ENCODE measurements at regions not wholly inside any gene's neighbourhood (a gene's known extent, or its start where the extent isn't known, plus 50 kb on each side); places are given as distances from the start of the nearest gene placed in this dataset.

DNA sequence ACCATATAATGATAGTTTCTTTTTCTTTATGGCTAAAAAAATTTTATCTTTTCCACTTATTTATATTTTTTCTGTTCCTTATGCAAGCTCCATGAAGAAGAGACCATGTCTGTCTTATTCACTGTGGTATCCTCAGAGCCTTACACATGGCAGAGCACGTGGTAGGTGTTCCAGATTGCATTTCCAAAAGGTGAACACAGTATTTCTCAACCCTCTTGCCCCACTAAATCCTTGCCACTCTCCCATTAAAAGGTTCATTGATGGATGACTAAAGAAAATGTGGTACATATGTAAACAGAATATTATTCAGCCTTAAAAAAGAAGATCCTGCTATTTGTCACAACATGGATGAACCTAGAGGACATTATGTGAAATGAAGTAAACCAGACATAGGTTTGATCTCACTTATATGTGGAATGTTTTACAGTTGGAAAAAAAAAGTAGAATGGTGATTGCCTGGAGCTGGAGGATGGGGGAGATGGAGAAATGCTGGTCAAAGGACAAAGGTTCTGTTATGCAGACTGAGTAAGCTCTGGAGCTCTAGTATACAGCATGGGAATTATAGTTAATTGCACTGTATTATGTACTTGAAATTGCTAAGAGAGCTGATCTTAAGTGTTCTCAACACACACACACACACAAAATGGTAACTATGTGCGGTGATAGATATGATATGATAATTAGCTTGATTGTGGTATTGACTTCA, 266.7 kb downstream of the CNTN3 start:
- no peak for DNase-seq (ENCODE audit: low spot score)

GRCh38 chr3:74346896-74347295, 267.6 kb downstream of the CNTN3 start:
- no peak for DNase-seq (ENCODE audit: low spot score)

GRCh38 chr3:74345701-74346100, 268.8 kb downstream of the CNTN3 start:
- no peak for DNase-seq (ENCODE audit: low spot score)

- no peak for DNase-seq (ENCODE audit: low spot score)
Observed at GRCh38 chr3:74344865-74345440, 269.5 kb downstream of the CNTN3 start.

- no peak for DNase-seq (ENCODE audit: low spot score)
Observed at GRCh38 chr3:74343391-74343790, 271.1 kb downstream of the CNTN3 start.

- DNase-seq (ENCODE audit: low spot score): no peak
Observed at GRCh38 chr3:74338998-74339397, 275.5 kb downstream of the CNTN3 start.

DNA sequence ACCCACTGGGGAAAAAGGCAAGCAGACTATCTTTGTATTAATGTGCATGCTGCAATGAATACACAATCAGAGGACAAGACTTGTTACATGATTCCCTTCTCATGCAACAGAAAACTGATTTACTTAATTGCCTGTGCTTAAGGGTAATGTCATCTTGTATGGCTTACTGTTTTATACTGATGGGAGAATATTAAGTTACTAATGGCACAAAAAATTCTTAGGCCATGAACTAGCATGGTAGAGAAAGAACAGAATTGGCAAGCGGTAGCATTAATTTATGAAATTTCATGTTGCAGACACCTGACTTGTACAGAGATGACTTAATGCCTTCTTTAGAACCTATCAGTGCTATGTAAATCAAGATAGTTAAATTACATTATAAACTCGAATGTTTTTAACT, 282.3 kb downstream of the CNTN3 start:
- DNase-seq (ENCODE audit: low spot score): no peak

GRCh38 chr3:74331711-74332110, 282.7 kb downstream of the CNTN3 start:
- DNase-seq (ENCODE audit: low spot score): no peak

DNA sequence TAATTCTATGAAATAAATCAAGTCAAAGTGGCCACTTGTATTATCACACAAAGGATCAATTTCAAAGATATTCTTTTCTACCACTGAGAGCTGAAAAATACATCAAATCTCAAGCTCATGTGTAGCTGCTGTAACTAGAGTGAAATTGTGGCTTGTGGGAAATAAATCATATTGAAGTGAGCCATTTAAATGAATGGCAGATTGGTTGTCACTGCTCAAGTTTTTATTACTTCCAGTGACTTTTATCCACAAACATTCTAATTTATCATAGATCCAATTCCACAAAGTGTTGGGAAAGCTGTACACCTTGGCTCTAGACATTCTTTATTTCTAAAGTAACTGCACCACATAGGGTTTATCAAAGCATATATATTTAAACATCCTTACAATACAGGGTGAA, 285.4 kb downstream of the CNTN3 start:
- DNase-seq (ENCODE audit: low spot score): no peak

GRCh38 chr3:74328435-74328834, 286.0 kb downstream of the CNTN3 start:
- no peak for DNase-seq (ENCODE audit: low spot score)

DNA sequence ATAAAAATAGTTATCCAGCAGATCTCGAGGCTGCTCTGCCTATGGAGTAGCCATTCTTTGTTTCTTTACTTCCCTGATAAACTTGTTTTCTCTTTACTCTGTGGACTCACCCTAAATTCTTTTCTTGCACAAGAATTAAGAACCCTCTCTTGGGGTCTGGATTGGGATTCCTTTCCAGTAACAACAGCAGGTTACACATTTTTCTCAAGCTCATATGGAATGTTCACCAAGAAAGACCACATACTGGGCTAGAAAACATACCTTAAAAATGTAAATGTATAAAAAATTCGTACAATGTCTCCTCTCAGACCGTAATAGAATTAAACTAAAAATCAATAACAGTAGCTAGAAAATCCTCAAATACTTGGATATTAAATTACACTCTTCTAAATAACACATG, 299.2 kb downstream of the CNTN3 start:
- no peak for DNase-seq (ENCODE audit: low spot score)

DNA sequence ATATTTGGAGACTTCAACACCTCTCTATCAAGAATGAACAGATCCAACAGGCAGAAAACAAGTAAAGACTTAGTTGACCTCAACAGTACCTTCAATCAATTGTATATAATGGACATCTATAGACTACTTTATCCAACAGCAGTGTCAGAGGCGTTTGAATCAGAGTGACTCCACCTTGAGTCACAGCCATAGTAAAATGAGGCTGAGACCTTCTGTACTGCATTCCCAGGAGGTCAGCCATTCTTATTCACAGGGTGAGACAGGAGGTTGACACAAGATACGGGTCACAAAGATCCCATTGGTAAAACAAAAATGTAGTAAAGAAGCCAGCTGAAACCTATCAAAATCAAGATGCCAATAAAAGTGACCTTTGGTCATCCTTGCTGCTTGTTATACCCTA, 299.8 kb downstream of the CNTN3 start:
- DNase-seq (ENCODE audit: low spot score): no peak

DNA sequence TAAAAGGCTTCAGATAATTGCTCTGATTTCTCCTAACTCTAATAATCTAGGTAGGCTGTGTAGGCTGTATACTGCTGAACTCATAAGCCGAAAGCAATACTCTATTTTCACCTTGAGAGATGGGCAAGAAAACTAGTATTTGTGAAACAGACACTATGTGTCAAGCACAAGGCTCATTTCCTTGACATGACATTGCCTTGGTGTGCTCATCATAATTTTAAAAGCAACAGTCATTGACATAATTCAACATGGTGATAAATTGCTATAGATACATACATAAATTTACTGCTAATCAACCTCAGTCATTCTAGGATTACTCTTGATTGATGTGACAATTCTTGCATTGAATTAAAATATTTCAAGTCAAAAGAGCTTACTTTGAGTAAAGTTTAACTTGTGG, 304.7 kb downstream of the CNTN3 start:
- no peak for DNase-seq (ENCODE audit: low spot score)

- no peak for DNase-seq (ENCODE audit: low spot score)
Observed at GRCh38 chr3:74304424-74304823, 310.0 kb downstream of the CNTN3 start.

DNA sequence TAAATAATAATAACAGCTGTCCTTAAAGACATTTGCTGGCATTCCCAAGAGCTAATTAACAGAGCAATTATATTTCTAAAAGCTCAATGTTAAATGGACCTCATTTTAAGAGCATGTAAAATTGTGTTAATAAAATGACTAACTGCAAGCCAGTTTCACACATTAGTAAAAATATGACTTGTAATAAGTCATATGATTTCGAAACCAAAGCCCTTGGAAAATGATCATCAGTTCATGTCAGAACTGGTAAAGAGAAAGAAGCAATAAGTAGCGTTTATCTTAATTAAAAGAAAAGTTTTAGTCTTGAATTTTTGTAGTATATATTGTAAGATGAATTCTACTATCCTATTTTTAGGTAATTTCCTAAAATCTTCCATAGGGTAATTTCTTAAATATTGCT, 310.7 kb downstream of the CNTN3 start:
- no peak for DNase-seq (ENCODE audit: low spot score)

DNA sequence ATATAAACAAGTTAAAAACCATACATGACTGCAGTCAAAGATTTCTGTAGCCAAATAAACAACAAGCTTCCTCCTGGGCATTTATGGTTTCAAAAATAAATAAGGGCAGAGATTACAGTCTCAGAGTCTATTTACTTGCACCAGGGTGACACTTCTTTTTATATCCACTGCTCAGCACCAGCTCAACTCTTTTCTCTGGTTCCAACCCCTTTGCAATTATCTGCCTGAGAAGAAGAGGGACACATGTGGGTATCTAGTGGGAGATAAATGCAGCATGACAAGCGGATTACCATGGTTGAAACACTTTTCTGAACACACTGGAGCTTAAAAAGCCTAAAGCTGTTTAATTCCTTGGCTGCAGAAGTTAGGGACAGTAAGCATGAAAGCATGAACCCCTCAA, 311.5 kb downstream of the CNTN3 start:
- no peak for DNase-seq (ENCODE audit: low spot score)

DNA sequence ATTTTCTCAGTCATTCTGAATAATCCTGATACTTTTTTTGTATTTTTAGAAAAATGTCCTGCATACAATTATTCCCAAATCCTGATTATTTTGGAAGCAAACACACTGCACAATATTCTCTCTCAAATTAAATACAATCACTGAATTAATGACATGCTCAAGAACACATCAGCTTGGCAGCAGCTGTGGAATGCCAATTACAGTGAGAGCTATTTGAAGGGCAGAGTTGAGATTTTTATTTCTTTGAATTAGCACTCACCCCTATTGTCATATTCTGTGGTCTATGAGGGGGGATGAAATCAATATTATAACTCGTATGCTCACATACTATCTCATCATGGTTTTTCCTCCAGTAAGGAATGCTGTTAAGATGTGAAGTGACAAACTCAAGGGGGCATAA, 312.2 kb downstream of the CNTN3 start:
- DNase-seq (ENCODE audit: low spot score): no peak

GRCh38 chr3:74301056-74301455, 313.4 kb downstream of the CNTN3 start:
- no peak for DNase-seq (ENCODE audit: low spot score)

DNA sequence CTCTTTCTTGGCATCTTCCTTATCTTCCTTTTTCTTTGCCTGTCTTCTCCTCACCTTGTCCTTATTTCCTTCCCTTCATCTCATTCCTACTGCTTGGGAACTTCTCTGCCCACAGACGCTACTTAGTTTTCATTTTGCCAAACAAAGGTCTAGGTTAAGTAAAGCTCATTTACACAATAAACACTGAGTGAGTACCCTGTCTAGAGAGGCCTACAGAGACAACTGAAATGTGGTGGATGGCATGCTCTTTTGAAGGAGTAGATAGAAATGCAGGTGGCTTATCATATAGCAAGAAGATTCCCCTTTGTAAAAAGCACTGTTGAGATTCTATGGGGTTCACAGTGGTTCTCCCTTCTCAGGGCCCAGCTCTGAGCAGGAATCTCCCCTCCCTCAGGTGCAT, 319.0 kb downstream of the CNTN3 start:
- no peak for DNase-seq (ENCODE audit: low spot score)

GRCh38 chr3:74288761-74289160, 325.7 kb downstream of the CNTN3 start:
- DNase-seq (ENCODE audit: low spot score): no peak

DNA sequence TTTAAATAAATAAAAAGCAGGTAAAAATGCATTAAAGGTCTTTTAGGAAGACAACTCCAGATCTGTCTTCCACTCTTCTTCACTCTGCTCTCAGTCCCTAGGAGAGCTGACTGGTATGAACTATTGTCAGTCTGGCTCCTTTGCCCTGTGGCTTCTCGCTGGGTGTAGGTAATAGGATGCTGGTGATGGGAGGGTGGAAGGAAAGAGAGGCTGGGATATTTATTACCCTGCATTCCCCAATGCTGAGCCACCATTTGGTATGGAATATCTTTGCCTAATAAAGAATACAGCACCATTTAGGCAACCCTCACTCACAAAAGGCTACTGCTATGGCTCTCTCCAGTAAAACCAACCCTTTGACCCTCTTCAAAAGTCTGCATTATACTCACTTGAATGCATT, 326.9 kb downstream of the CNTN3 start:
- DNase-seq (ENCODE audit: low spot score): peak; percentile 23

- DNase-seq (ENCODE audit: low spot score): peak; percentile 19
Observed at GRCh38 chr3:74282202-74282601, 332.3 kb downstream of the CNTN3 start.

DNA sequence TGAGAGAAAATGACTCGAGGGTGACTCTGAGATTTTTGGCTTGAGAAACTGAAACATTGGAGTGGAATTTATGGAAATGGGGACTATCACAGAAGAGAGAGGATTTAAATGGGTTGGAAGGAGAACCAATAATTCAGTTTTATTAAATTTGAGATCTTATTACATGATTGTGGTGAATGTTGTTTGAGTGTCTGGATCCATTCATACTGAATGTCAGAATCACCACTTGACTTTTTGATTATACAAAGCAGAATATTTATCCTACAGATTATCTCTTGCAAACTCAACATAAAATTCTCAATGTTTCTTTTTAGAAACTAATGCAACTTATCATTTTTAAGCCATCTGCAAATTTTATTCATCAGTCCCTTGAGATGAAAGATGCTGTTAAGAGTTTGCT, 332.8 kb downstream of the CNTN3 start:
- DNase-seq (ENCODE audit: low spot score): no peak

Measured in GM03348 (cell line).